Fibroblast of lung (primary cell): ENCODE measurements at regions not wholly inside any gene's neighbourhood (a gene's known extent, or its start where the extent isn't known, plus 50 kb on each side); places are given as distances from the start of the nearest gene placed in this dataset.

Experiments
- CTCF ChIP-seq, 2 donors: IDR thresholded peaks in 1 of 2; conservative IDR thresholded peaks in 1 of 2; 1 replicate in 1 of 2; 2 replicates in 1 of 2; pipeline ENCODE4 v1.5.1; 2011 to 2012; ENCODE audit warnings: low read length in 2 of 2, control low read depth in 1 of 2, inconsistent platforms in 1 of 2, low read depth in 1 of 2, mild to moderate bottlenecking in 1 of 2
- EZH2 ChIP-seq: IDR thresholded peaks from 2 replicates; pipeline ENCODE4 v1.5.1; 2012; ENCODE audit warnings: low read length, control low read depth, mild to moderate bottlenecking; ENCODE audit errors: missing control alignments

- TF ChIP-seq CTCF (conservative IDR thresholded peaks at IDR 0.05 in 1 of 2, IDR thresholded peaks at IDR 0.05 in 1 of 2; ENCODE audit: low read depth in 1 of 2, low read length in 2 of 2), result no peak
- TF ChIP-seq EZH2, result no peak
These were observed 72.4 kb upstream of the CPHXL start for GRCh38 chr16:75798714-75799113.
